GM21717 (cell line): ENCODE measurements at regions not wholly inside any gene's neighbourhood (a gene's known extent, or its start where the extent isn't known, plus 50 kb on each side); places are given as distances from the start of the nearest gene placed in this dataset.

Experiments
- ATAC-seq: cut with Tn5 transposase; IDR thresholded peaks from one replicate; pipeline ENCODE4 v1.9.1; 2021; ENCODE audit warnings: mild to moderate bottlenecking, moderate library complexity; ENCODE audit not compliant: unreplicated experiment

GRCh38 chr2:217030081-217030480 is 170.2 kb upstream of the TNP1 start:
- no peak for ATAC-seq

DNA sequence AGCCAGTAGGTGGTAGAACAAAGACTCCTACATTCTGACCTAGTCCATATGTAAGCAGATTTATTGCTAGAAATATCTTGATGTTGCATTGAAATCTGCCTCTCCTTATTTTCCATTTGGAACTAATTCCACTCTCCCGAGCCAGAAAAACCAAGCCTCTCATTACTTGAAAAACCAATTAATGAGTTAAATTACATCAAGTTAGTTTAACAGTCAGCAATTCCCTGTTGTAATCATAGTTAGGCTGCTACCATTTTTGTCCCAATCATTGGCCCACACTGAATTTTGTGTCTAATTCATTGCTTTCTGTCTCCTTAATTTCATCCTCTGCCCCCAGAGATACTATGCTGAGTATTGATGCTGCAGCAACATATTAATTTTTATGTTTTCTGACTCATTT is 168.3 kb upstream of the TNP1 start:
- ATAC-seq: no peak

DNA sequence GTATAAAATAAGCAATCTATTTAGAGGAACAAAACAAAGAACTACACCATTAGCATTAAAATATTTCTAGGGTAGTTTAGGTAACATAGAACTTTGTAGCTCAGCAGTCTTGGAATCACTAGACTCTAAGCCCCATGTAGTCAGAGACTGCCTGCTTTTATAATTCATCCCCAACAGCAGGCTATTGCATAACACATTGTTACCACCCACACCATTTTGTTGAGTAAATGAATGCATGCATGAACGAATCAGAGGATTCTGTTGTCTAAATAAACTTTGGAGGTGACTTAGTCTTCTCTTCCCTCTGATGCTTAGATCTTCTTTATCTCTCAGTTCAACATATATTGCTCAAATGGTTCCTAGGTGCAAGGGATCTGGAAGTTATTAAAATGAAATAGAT is 167.6 kb upstream of the TNP1 start:
- ATAC-seq: no peak

DNA sequence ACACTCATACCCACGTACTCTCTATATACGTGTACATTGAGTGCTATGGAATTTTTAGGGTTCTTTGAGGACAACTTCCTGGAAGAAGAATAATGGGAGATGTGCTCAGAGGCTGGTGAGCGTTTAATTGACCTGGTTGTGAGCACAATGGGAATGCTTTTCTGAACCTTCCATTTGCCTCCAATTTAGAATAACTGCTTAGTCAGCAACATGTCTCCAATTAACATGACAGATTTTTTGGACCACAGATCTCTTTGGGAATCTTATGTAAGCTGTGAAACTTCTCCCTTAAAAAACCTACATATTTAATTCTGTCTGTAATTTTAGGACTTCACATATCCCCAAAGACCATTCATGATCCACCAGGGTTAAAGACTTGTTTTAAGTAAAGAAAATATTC is 166.7 kb upstream of the TNP1 start:
- ATAC-seq: no peak

- ATAC-seq: no peak
These were observed 166.3 kb upstream of the TNP1 start for GRCh38 chr2:217026161-217026560.

DNA sequence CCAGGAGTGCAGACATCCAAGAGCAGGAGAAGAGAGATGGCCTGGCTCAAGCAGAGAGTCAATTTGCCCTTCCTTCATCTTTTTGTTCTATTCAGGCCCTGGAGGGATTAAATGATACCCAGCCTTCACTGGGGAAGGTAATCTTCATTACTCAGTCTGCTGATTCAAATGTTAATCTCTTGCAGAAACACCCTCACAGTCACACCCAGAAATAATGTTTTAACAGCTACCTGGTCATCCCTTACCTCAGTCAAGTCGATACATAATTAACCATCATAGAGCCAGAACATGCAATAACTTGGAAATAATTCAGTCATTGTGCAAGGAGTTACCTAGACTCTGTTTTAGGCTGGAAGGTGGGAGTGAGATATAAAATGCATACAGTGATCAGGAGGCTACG is 163.7 kb upstream of the TNP1 start:
- ATAC-seq: no peak

DNA sequence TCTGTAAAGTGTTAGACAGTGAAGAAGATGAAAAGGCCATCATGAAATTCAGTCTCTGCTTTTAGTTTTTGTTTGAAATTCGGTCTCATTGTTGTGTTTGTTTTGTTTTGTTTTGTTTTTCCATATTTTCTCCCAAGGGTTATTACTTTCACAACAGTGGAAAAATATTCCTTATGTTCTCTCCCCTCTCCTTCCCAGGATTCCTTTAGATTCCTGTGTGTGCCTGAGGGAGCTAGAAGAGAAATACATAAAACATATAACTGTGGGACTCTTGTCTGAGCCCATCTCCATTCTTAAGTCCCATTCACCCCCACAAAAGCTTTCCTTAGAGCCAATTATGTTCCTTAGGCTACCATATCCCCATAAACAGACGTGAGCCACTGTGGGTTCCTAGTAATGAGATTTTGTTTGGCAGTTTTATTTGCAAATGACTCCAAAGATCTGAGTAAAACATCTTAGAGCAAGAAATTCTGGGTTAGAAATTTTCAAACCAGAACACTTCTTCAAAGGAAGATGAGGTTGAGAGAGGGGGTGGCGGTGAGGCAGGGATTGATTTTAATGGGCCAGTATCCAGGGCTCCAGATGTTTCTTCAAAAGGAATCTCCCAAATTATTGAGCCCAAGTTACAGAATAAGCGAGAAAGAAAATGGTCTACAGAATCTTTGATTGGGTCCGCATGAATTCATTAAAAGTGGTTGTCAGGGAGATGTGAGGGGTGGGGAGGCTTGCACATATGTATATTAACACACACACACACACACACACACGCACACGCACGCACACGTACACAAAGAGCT is 157.8 kb upstream of the TNP1 start:
- ATAC-seq: no peak

GRCh38 chr2:217016796-217017419 is 157.0 kb upstream of the TNP1 start:
- no peak for ATAC-seq

GRCh38 chr2:217014328-217015105 is 154.7 kb upstream of the TNP1 start:
- no peak for ATAC-seq

DNA sequence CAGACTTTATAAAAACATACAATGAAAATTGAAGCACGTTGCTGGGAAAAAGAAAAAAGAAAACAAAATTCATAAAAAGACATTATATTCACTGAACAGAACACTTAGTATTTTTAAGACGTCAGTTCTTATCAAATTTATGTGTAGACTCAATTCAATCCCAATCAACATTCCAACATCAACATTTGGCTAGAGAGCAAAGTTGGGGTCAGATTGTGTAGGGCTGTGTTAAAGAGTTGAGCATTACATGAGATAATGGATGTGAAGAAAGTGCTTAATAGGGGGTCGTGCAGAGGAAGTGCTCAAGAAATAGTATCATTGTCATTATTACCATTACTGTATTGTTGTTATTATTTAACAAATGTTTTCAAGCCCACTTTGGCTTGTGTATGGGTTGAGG is 154.1 kb upstream of the TNP1 start:
- no peak for ATAC-seq

DNA sequence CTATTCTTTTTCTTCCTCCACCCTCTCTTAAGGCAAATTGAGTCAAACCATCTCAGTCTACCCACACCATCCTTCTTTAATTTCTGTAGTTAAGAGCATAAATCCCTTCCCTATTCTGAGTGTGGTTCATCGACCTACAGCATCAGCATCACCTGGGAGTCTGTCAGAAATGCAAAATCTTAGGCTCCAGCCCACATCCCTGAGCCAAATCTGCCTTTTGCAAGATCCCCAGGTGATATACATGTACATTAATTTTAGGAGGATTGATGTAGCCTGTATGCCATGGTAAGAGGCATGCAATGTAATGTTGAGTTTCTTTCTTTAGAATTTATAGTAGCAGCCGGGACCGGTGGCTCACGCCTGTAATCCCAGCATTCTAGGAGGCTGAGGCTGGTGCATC is 151.7 kb upstream of the TNP1 start:
- no peak for ATAC-seq

DNA sequence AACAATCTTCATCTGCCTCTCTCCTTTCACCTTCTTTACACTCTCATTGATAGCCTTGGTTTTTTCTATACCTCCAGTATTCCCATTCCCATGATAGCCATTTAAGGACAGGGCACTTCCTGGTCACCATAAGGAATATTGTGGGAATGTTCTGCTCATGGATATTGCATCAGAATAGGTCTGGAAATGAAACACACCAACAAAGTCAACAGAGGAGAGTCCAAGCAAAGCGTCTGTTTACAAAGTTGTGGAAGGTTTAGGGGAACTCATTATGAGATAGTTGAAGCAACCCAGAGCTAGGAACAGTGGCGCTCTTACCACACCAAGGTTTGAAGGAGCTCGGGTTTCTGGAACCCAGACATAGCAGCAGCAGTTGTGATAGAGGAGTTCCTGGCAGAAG is 150.3 kb upstream of the TNP1 start:
- ATAC-seq: no peak

GRCh38 chr2:217008794-217009193 is 148.9 kb upstream of the TNP1 start:
- ATAC-seq: no peak

DNA sequence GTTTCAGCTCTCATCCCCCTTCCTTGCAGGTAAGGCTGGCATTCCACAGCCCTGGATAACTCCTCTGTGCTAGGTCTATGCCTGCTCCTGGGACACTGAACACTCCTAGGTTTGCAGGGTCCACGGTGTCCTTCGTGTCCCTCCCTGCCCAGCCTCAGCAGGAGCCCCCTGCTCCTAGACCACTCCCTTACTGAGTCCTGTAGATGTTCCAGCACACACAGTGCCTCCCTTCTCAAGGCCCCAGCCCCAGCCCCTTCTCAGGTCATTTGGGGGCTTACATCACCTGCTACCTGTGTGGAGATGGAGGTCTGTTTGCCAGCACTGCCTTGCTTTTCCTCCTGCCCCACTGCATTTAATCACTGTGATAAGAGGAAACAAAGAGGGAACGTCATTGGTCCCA is 146.4 kb upstream of the TNP1 start:
- no peak for ATAC-seq

- no peak for ATAC-seq
These were observed 144.8 kb upstream of the TNP1 start for GRCh38 chr2:217004656-217005055.

- no peak for ATAC-seq
These were observed 141.9 kb upstream of the TNP1 start for GRCh38 chr2:217001740-217002139.

GRCh38 chr2:217000406-217000805 is 140.5 kb upstream of the TNP1 start:
- ATAC-seq: no peak

GRCh38 chr2:216996279-216996845 is 136.5 kb upstream of the TNP1 start:
- no peak for ATAC-seq

DNA sequence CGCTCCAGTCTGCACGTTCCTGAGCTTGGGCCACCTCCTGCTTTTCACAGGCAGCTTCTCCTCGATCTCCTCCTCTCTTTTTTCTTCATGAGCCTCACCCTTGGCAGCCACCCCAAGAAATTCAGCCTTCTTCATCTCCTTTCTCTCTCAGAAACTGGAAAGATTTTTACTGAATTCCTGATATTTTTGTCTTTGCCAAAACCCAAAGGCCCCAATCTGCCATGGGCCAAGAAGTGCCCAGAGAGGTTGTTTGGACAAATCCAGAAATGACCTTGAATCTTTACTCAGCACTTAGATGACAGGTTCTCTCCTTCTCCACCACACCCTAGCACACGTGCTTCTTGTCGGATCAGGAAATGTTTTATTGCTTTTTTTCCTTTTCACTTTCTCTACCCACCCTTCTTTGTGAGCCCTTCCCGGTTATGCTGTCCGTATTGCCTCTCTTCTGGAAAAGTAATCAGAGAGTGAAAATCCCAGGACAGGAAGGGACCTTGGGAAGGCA is 134.5 kb upstream of the TNP1 start:
- no peak for ATAC-seq

- ATAC-seq: no peak
These were observed 132.3 kb upstream of the TNP1 start for GRCh38 chr2:216992056-216992675.

- no peak for ATAC-seq
These were observed 131.7 kb upstream of the TNP1 start for GRCh38 chr2:216991563-216991962.
